HG03159 (cell line): ENCODE measurements at regions not wholly inside any gene's neighbourhood (a gene's known extent, or its start where the extent isn't known, plus 50 kb on each side); places are given as distances from the start of the nearest gene placed in this dataset.
"Not testable (repeated sequence)": the region's sequence is repeated elsewhere in the genome, so short reads cannot be mapped to it uniquely, and the experiment has no call there.

Source experiments
- ATAC-seq: cut with Tn5 transposase; IDR thresholded peaks from one replicate; pipeline ENCODE4 v1.9.1; 2021; ENCODE audit warnings: mild to moderate bottlenecking, moderate library complexity; ENCODE audit not compliant: unreplicated experiment

GRCh38 chr18:28771849-28772248 lies 594.9 kb upstream of the CDH2 start:
- no peak for ATAC-seq

DNA sequence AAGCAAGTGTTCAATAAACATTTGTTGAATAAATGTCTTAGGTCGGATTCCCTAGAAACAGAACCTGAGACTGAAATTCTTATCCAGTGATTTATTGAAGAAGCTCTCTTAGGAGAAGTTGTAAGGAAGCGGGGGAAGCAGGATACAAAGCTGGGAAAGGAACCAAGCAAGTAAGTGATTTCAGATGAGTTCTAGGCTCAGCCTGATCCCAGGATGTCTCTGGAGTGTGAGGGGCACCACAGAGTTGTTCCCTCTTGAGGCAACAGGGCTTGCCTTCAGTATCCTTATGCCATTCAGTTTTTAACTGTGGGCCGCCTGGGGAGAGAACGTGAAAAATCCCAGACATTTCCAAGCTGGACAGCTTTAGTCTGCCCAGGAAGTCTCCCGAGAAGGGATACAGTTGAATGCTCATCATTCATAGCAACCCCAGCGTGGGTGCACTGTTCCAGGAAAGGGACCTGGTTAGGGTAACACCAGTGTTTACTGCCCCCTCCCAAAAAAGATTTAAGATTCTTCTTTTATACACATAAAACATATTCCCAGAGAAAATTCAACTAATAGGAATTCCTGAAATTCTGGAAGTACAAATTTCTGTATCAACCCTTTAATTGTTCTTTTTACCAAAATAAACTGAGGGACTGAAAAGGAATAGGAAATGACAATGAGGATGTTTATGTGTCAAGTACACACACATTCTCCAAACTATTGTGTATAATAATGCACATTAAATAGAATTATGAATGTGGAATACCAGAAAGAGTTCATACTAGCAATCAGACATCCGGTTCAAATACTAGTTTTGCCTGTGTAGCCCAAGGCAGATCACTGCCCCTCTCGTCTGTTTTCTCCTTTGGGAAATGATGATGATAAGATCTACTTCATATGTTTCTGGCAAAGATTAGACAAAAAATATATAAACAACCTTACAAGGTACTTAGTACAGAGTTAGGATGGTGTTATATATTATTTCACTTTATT lies 592.1 kb upstream of the CDH2 start:
- ATAC-seq: no peak

DNA sequence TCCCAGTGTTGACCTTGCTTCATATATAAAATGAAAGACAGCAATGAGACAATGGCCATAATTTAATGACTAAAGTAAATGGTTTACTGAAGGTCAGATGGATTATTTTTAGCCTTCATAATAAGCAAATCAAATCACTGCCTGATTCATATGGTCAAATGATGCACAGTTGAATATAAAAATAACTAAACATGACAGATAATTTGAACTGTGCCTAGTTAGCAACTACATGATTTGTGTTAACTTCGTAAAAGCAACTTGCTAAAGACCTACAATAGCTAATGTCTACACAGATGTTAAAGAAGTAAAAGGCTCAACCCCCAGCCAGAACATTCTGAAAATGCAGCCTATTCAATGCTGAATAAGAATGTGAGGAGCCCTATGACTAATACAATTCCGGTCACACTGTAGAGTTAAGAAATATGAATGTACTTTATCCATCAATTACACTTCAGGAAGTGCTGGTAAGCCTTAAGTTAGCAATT lies 590.8 kb upstream of the CDH2 start:
- ATAC-seq: no peak

- ATAC-seq: no peak
These were observed 590.3 kb upstream of the CDH2 start for GRCh38 chr18:28767201-28767600.

GRCh38 chr18:28766721-28767120 lies 589.8 kb upstream of the CDH2 start:
- no peak for ATAC-seq

GRCh38 chr18:28766027-28766426 lies 589.1 kb upstream of the CDH2 start:
- no peak for ATAC-seq

GRCh38 chr18:28760299-28760698 lies 583.4 kb upstream of the CDH2 start:
- no peak for ATAC-seq

DNA sequence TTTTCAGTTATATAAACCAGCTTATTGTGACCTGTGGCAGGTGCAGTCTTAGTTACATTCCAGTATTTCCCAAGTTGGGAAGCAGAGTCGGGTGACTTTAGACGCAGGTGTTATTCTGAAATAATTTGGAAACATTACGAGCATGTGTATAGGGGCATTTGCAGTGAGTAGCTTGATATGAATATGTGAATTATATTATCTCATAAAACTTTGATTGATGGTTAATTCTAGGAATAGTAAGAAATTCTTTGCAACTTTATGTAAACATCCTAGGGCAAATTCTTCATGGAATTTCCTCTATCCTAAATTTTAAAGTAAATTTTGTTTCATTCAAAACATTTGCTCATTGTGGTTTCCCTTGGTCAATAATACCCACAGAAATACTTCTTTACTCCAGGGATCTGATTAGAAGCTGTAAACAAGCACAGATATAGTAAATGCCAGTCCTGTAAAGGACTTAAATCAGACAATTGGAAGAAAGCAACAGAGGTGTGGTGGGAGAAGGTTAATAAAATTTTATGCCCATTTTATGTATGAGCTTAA lies 580.6 kb upstream of the CDH2 start:
- no peak for ATAC-seq

- ATAC-seq: no peak
These were observed 566.2 kb upstream of the CDH2 start for GRCh38 chr18:28743115-28743514.

DNA sequence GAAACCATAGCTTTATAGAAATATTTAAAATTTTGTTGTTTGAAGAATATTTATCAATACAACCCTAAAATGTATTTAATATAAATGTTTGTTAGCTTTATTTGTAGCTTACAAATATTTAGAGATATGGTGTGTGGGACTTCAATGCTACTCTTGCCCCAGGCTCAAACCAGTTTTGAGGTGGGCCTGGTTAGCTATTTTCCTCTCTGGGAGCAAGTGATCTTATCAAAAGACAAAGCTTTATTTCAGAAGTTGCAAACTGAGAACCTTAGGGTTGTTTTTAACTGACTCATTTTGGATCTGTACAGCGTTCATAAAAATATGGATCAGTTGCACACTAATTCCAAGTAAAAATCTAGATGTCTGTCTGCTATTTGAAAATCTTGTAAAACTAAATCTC lies 563.6 kb upstream of the CDH2 start:
- ATAC-seq: no peak

GRCh38 chr18:28736951-28737350 lies 560.0 kb upstream of the CDH2 start:
- ATAC-seq: no peak

DNA sequence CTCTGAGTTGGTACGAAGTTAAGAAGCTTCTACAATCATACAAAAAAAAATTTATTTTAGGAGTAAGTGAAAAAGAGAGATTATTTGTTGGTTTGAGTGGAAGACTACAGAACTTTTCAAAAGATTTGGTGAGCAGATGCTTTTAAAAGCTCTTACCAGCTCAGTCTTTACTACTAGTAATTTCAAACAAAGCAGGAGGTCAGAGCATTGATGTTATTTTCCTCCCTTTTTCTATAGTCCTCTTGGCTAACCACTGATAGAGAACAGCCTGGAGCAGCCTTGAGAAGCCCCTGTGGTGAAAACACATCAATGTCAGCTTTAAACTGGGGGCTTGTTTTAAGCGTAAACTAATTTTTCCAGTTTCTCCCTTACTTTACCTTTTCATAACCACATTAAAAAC lies 559.3 kb upstream of the CDH2 start:
- no peak for ATAC-seq

DNA sequence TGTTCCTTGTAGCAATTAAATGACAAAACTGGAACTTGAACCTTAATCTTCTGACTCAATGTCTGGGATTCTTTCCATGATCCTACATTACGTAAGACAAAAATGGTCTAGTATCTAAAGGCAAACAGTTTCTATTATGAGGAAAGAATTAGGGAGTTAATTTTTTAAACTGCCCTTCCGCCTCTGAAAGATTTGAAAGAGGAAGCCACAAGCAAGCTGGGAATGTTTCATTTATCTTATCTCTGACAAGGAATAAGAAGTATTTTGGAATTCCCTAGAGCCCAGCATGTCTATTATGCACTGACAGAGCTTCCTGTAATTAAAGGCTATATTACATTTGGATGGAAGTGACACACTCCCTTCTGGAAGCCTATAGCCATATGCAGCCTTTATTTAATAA lies 558.8 kb upstream of the CDH2 start:
- no peak for ATAC-seq

DNA sequence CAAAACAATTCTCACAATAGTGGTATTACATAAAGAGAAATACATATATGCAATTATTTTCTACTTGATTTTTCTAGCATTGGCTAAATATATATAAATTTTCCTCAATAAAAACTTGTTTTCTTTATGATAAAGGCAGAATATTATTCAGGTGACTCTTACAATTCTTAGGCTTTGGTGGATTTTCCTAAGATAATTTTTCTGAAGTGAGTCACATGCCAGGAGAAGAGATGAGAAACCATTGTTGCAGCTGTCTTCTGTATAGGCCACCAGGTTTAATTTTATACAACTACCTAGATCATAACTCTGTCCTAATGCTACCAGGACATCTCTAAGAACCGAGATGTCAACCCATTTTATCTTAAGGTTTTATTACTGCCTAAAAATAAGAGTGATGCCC lies 552.4 kb upstream of the CDH2 start:
- no peak for ATAC-seq

DNA sequence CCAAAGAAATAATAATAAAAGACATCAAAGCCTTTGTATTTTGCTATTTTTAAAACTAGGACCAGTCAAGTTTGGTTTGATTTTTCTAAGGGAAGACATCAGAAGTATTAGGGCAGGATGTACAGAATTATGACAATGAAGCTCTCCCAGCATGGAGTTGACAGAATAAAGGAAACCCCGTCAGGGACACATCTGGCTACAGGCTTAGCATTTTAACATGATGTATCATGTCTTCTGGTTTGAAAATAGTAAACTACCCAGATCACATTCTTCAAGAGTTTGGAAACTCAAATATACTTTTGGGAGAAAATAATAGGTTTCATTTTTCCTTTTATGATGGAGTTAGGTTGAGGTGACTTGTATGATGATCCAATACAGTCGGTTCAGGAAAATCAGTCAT lies 552.0 kb upstream of the CDH2 start:
- no peak for ATAC-seq

GRCh38 chr18:28727189-28727588 lies 550.3 kb upstream of the CDH2 start:
- ATAC-seq: not testable (repeated sequence)

- no peak for ATAC-seq
These were observed 548.9 kb upstream of the CDH2 start for GRCh38 chr18:28725876-28726275.

GRCh38 chr18:28723506-28723905 lies 546.6 kb upstream of the CDH2 start:
- ATAC-seq: no peak

DNA sequence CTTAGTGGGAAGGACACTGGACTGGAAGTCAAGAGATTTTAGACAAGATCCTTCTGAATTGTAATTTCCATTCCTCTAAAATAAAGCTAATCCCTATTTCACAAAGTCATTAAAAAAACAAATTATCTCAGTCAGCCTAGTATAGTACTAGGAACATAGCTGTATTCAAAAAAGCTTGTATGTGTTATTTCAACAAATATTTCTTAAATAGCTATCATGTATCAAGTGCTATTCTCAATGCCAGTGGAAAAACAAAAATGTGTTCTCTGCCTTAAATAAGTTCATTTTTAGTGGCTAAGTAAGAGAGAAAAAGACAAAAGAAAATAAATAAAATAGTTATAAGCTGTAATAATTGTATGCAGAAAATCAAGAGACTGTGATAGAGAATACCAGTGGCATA lies 541.8 kb upstream of the CDH2 start:
- no peak for ATAC-seq

- no peak for ATAC-seq
These were observed 539.4 kb upstream of the CDH2 start for GRCh38 chr18:28716338-28716737.

DNA sequence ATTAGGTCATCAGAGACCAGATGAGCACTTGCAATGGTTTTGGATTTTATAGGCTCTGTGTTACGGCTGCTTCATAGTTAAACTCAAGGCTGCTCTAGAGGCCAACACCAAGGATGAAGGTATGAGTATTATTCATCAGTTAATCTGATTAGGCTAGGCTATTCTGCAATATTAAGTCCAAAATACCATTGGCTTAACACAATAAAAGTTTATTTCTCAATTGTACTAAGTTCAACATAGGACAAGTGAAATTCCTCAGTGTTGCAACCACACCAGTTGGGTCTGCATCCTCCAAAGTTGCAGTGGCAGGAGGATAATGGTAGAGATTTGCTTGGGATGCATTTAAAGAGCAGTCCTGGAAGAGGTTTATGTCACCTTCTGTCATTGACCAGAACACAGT lies 538.3 kb upstream of the CDH2 start:
- no peak for ATAC-seq

GRCh38 chr18:28714498-28714897 lies 537.6 kb upstream of the CDH2 start:
- ATAC-seq: no peak
